Gastroesophageal sphincter (tissue), 4 donors: ENCODE measurements at regions not wholly inside any gene's neighbourhood (a gene's known extent, or its start where the extent isn't known, plus 50 kb on each side); places are given as distances from the start of the nearest gene placed in this dataset.

Experiments
- ATAC-seq: fragments of 150-250 bp; one replicate; pipeline ENCODE4 v1.9.1; 2016; ENCODE audit warnings: mild to moderate bottlenecking, moderate library complexity
- H3K27ac ChIP-seq, 4 donors: fragments of 200-600 bp; sonication (generic) in 3 of 4; 1 replicate in 3 of 4; 2 replicates in 1 of 4; pipeline ENCODE4 v1.5.1; 2016 to 2019
- H3K27me3 ChIP-seq: fragments of 200-600 bp; sonication (generic); one replicate; pipeline ENCODE4 v1.5.1; 2019
- H3K36me3 ChIP-seq, 2 donors: fragments of 200-600 bp; sonication (generic); one replicate each; pipeline ENCODE4 v1.5.1; 2019; ENCODE audit warnings: control low read depth in 1 of 2
- H3K4me1 ChIP-seq, 3 donors: fragments of 200-600 bp; sonication (generic); 1 replicate in 2 of 3; 2 replicates in 1 of 3; pipeline ENCODE4 v1.5.1; 2016 to 2019; ENCODE audit warnings: control low read depth in 2 of 3
- H3K4me3 ChIP-seq, 2 donors: fragments of 200-600 bp; sonication (generic); one replicate each; pipeline ENCODE4 v1.5.1; 2019; ENCODE audit warnings: mild to moderate bottlenecking in 1 of 2, moderate library complexity in 1 of 2
- H3K9me3 ChIP-seq, 3 donors: fragments of 200-600 bp; sonication (generic); one replicate each; pipeline ENCODE4 v1.5.1; 2017 to 2019; ENCODE audit warnings: control low read depth in 2 of 3
- EP300 ChIP-seq: sonication (generic); formaldehyde crosslinking; IDR thresholded peaks from one replicate; pipeline ENCODE4 v1.6.1; 2017; ENCODE audit warnings: antibody characterized with exemption, mild to moderate bottlenecking
- POLR2A ChIP-seq, 2 donors: fragments of 450-650 bp; IDR thresholded peaks; one replicate each; pipeline ENCODE4 v1.6.1; 2017; ENCODE audit warnings: antibody characterized with exemption in 2 of 2, mild to moderate bottlenecking in 2 of 2, moderate library complexity in 1 of 2
- POLR2AphosphoS5 ChIP-seq: sonication (generic); formaldehyde crosslinking; IDR thresholded peaks from one replicate; pipeline ENCODE4 v1.6.1; 2017; ENCODE audit warnings: antibody characterized with exemption
- WGBS, 2 donors: methylation state at CpG; one replicate each; pipeline ENCODE4 v1.1.5; 2018; ENCODE audit warnings: low coverage in 1 of 2; 5-methylcytosine and 5-hydroxymethylcytosine counted together
- TF ChIP-seq, protein P1 (sequence below), 4 experiments: fragments of 200-600 bp in 2 of 4; fragments of 450-650 bp in 2 of 4; sonication (generic) in 1 of 4; IDR thresholded peaks; one replicate each; pipeline ENCODE4 v1.5.1; 2017 to 2019; ENCODE audit warnings: antibody characterized with exemption in 4 of 4, mild to moderate bottlenecking in 2 of 4, moderate library complexity in 2 of 4

DNA sequence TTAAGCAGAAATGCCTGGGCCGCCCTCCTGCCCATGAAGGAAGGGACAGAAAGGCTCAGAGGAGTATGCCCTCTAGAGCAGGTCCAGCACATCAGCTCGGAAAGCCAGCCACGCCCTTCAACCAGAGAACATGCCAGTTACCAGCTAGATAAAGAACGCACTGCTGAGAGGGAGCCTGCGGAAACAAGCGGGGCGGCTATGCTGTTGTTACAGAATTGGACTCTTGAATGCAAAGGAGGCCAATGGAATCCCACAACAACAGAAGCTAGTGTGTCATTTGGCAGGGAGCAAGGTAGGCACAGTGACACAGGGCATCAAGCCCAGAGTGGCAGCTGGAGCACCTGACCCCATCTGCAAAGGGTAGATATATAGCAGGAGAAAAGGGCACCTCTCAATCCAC lies 242.9 kb upstream of the ID2 start:
- Histone ChIP-seq H3K4me3 (no peak overlapping the region), H3K4me1 (no peaks in the 10 kb centered on the region), H3K36me3 (no peaks in the 10 kb centered on the region), H3K27ac (no peak overlapping the region), H3K27me3 (no peaks in the 10 kb centered on the region), H3K9me3 (no peaks in the 10 kb centered on the region)
- no peak for ATAC-seq
- TF ChIP-seq POLR2A (IDR thresholded peaks at IDR 0.05) (no peak), EP300 (no peak), POLR2AphosphoS5 (no peak)
- TF ChIP-seq, protein P1, sequence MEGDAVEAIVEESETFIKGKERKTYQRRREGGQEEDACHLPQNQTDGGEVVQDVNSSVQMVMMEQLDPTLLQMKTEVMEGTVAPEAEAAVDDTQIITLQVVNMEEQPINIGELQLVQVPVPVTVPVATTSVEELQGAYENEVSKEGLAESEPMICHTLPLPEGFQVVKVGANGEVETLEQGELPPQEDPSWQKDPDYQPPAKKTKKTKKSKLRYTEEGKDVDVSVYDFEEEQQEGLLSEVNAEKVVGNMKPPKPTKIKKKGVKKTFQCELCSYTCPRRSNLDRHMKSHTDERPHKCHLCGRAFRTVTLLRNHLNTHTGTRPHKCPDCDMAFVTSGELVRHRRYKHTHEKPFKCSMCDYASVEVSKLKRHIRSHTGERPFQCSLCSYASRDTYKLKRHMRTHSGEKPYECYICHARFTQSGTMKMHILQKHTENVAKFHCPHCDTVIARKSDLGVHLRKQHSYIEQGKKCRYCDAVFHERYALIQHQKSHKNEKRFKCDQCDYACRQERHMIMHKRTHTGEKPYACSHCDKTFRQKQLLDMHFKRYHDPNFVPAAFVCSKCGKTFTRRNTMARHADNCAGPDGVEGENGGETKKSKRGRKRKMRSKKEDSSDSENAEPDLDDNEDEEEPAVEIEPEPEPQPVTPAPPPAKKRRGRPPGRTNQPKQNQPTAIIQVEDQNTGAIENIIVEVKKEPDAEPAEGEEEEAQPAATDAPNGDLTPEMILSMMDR (IDR thresholded peaks at IDR 0.05) = no peak
- 81% methylated on average over 7 of the region's 7 CpGs; no CpG with 5 or more reads in 1 of the 2 donors for WGBS, 2 donors

DNA sequence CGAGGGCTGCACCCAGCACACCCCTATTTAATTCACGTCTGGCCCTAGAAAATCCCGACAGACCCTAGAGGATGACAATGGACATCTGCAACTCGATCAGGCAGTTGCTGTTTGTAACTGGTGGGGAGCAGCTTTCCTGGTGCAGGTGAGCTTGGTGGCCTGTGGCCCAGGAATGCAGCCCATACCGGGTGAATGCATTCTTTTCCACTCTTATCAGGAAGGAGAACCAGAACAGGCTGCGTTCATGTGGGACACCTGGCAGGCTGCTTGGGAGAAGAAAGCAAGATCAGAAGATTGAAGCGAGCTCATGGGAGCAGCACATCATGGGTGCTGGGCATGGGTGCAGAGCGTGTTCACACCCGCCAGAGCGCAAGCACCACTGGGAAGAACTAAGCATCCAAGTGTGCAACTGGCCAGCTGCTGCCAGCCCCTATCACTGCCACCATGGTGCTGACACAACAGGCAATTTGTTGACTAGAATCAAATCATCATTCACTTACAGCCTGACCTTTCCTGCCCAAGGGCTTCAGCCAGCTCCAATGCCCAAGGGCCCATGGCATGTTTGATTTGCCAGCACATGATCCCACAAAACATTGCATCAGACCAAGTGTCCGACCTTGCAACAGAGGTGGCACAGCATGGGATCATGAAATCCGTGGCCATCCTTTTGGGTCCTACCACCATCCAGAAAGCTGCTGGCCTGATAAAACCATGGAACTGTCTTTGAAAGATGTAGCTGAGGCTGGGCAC lies 241.7 kb upstream of the ID2 start:
- Histone ChIP-seq H3K9me3 (no peaks in the 10 kb centered on the region), H3K27me3 (no peaks in the 10 kb centered on the region), H3K36me3 (no peaks in the 10 kb centered on the region), H3K4me3 (no peak overlapping the region), H3K4me1 (no peaks in the 10 kb centered on the region), H3K27ac (no peak overlapping the region)
- TF ChIP-seq POLR2AphosphoS5 (no peak), EP300 (no peak)
- no peak for ATAC-seq
- 73 to 100% methylated on average over 4 of the region's 12 CpGs for WGBS, 2 donors

DNA sequence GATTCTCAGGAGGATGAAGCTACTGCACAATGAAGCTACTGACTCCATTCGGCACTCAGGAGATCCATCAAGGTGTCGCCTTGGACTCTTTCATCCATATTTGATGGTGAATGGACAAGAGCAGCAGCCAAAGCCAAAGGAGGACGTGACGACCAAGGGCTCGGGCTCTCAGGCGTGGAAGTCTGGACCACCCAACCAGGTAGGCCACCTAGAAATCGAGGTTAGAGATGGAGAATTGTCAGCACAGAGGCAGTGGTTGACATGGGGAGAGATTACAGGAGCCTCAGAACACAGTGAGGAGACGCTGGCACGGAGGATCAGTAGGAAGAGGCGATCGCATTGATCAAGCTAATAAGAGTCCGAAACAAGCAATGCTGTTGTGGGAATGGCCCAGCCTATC lies 240.5 kb upstream of the ID2 start:
- Histone ChIP-seq H3K36me3 (no peaks in the 10 kb centered on the region), H3K9me3 (no peaks in the 10 kb centered on the region), H3K4me1 (no peaks in the 10 kb centered on the region), H3K4me3 (no peak overlapping the region), H3K27ac (no peak overlapping the region), H3K27me3 (no peaks in the 10 kb centered on the region)
- WGBS, 2 donors = 78 to 85% methylated on average over 6 to 9 of the region's 12 CpGs
- ATAC-seq = no peak
- TF ChIP-seq, protein P1 (IDR thresholded peaks at IDR 0.05) = no peak
- TF ChIP-seq POLR2A (IDR thresholded peaks at IDR 0.05) = no peak
- no peak for TF ChIP-seq EP300
- TF ChIP-seq POLR2AphosphoS5 = no peak

DNA sequence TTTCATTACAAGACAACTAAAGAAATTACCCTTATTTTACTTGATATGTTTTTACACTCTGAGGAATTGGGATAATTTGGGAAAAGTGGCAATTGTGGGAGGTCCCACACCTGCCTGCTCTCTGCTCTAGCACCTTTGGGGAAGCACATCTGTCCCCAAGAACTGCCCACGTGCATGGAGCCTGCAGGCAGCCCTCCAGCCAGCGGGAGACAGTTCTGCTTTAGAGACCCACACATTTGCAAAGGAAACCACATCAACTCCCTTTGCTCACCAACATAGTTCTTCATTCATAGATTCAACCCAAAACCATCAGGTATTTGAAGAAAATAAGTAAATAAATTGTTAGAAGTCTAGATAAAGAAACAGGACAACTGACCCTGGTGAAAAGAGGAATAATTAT lies 239.9 kb upstream of the ID2 start:
- Histone ChIP-seq H3K4me1 (no peaks in the 10 kb centered on the region), H3K36me3 (no peaks in the 10 kb centered on the region), H3K27ac (no peak overlapping the region), H3K27me3 (no peaks in the 10 kb centered on the region), H3K4me3 (no peak overlapping the region), H3K9me3 (no peaks in the 10 kb centered on the region)
- TF ChIP-seq, protein P1 (IDR thresholded peaks at IDR 0.05) = no peak
- TF ChIP-seq POLR2A (IDR thresholded peaks at IDR 0.05) = no peak
- TF ChIP-seq POLR2AphosphoS5 = no peak
- no peak for TF ChIP-seq EP300
- WGBS, 2 donors = 63% methylated on average over 2 of the region's 2 CpGs; no CpG with 5 or more reads in 1 of the 2 donors
- ATAC-seq = no peak

DNA sequence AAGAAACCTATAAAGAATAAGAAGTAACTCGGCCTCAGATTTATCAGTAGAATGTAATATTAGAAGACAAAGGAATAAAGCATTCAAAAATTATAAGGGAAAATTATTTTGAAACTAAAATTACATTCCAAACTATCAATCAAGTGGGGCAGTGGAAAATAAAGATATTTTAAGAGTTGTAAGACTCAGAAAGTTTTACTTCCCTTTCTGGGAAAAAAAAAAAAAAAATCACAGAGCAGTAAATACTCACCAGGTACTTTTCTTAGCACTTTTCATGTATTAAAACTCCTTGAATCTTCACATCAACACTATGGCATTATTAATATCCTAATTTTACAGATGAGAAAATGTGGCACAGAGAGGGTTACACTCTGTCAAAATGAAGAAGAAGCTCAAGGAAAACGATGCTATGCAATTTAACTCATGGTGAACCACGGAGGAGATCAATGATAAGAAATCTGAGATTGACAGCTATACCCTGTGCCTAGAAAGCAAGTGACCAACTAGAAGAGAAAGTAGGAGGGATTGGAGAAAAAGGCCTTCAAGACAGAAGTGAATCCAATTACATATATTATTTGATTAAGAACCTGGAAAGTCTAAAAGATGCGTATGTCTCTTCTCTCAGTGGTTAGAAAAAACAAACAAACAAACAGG lies 238.9 kb upstream of the ID2 start:
- no peaks in the 10 kb centered on the region for H3K9me3 ChIP-seq
- H3K36me3 ChIP-seq = no peaks in the 10 kb centered on the region
- 51 to 54% methylated on average over 4 of the region's 4 CpGs for WGBS, 2 donors
- no peak for ATAC-seq
- no peaks in the 10 kb centered on the region for H3K27me3 ChIP-seq
- no peak overlapping the region for H3K4me3 ChIP-seq
- TF ChIP-seq POLR2A (IDR thresholded peaks at IDR 0.05) (no peak), POLR2AphosphoS5 (no peak), EP300 (no peak)
- TF ChIP-seq, protein P1 (IDR thresholded peaks at IDR 0.05) = no peak
- H3K27ac ChIP-seq = no peak overlapping the region
- H3K4me1 ChIP-seq = no peaks in the 10 kb centered on the region
